HUDEP-2 (cell line): ENCODE measurements at regions not wholly inside any gene's neighbourhood (a gene's known extent, or its start where the extent isn't known, plus 50 kb on each side); places are given as distances from the start of the nearest gene placed in this dataset.

ENCODE experiments used
- DNase-seq, 76 experiments: peaks; one replicate each; lab custom pipeline; 2025; ENCODE audit not compliant: unreplicated experiment in 76 of 76; lab: John Stamatoyannopoulos, UW

DNA sequence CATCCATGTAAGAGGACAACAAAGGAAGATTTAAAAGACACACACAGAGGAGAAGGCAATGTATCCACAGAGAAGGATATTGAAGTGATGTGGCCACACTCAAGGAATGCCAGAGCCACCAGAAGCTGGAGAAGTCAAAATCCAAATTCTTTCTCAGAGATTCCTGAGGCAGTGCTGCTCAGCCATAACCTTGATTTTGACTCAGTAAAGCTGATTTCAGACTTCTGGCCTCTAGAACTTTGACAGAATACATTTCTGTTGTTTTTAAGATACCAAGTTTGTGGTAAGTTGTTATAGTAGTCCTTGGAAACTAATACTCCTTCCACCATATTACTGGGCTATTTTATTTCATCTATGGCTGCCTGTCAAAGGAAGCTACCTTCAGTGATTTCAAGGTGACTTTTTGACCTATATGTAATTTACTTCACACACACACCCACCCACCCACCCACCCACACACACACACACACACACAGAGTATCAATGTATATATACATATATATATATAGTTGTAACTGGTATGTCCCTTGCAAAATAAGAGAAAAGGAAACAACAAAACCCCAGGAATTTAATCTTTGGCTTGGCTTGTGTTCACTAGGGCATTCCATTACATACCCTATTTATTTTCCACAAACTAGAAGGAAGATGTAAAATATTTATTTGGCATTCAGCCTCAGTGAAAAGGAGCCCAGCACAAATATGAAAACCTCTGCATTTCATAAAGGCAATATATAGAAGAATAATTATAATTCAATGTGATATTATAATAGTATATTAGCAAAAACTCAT lies 142.1 kb upstream of the PTGFR start:
- no peak for DNase-seq

DNA sequence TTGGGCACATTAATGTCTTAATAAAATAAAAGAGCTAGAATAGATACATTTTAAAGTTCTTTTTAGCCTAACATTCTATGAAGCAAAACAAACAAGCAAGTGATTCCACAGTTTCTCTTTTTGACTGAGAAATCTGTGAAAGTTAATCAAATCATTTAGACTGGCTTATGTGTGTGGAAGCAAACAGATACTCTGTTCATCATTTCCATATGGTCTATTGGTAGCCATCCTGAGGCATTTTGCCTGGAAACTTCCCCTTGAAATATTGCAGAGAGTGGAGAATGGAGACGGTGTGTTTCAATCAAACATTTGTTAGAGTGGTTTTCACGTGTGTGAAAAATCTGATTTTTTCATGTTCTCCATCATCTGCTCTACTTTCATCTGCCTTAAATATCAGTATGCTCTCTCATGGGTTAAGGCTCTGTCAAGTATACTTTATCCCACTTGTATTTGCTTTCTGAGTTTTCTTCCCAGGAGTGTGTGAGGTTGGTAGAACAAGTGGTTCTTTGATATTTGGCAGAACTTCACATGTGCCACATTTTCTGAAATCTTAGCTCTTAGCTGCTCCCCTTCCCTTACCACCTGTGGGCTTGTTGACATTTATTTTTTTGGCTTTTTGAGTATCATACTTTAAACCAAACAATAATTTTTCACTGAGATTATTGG lies 139.1 kb upstream of the PTGFR start:
- no peak for DNase-seq

- no peak for DNase-seq
Measured at GRCh38 chr1:78355656-78356055, 135.1 kb upstream of the PTGFR start.

GRCh38 chr1:78358165-78358564 lies 132.6 kb upstream of the PTGFR start:
- DNase-seq: no peak

DNA sequence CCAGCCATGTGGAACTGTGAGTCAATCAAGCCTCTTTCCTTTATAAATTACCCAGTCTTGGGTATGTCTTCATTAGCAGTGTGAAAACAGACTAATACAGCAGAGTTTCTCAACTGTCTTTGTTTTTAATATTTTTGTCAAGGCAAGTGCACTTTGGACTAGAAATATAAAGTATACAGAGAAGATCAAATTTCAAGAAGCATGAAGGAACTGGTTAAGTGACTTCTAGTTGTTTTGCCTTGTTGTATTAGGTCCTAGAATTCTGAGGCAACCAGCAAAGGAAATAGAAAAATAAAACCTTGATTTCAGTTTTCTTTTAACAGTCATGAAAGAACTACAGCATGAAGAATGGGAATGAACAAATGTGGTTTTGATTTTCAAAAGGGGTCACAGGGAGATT lies 131.1 kb upstream of the PTGFR start:
- no peak for DNase-seq

DNA sequence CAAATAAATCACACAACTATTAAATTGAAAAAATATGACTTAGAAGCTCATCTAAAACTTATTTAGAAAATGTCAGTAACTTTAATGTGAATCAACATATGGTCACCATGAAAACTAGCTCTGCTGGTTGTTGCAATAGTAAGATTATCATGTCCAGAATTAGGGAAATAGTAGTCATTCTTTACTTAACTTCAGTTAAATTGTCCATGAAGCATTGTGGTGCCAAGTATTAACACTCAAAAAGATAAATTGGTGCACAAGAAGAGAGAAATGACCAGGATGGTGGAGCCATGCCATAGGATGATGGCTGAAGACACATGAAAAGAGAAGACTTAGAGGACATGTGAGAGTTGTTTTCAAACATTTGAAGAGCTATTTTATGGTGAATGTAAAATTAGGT lies 130.2 kb upstream of the PTGFR start:
- DNase-seq: no peak

GRCh38 chr1:78367700-78368099 lies 123.1 kb upstream of the PTGFR start:
- no peak for DNase-seq

GRCh38 chr1:78369546-78369945 lies 121.2 kb upstream of the PTGFR start:
- DNase-seq: no peak

DNA sequence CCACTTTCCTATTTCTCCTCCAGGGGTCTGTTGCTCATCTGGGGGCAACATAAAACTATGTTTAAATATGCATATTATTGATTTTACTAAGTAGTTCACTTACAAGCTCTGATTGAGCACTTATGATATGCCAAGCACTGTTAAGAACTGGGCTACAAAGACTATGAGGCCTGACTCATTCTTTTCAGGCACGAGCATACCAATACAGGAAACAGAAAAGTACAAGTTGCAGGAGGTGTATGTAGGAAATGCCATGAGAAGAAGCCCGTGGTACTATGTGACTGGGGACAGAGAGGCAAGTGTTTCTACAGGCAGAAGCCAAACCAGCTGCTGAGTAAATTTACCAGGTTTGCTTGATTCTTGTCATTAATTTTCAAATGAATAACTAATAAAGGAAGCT lies 120.4 kb upstream of the PTGFR start:
- no peak for DNase-seq

GRCh38 chr1:78370779-78371482 lies 119.8 kb upstream of the PTGFR start:
- DNase-seq: no peak

DNA sequence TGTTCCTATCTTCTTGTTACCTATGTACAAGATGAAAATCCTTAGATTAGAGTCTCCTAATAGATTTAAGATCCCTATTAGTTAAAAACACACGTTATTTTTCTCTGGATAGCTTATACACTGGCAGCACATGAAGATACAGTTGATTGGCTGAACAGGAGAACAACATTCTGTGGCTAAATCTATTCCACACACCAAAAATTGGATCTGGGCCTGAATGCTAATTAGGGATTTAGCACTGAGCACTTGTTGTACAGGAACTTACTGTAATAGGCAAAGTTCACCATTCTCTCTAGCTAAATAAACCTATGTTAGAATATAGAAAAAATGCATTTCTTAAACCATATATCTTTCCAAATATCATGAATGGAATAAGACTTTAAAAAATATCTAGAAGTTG lies 117.1 kb upstream of the PTGFR start:
- DNase-seq: no peak

- DNase-seq: no peak
Measured at GRCh38 chr1:78375996-78376395, 114.8 kb upstream of the PTGFR start.

DNA sequence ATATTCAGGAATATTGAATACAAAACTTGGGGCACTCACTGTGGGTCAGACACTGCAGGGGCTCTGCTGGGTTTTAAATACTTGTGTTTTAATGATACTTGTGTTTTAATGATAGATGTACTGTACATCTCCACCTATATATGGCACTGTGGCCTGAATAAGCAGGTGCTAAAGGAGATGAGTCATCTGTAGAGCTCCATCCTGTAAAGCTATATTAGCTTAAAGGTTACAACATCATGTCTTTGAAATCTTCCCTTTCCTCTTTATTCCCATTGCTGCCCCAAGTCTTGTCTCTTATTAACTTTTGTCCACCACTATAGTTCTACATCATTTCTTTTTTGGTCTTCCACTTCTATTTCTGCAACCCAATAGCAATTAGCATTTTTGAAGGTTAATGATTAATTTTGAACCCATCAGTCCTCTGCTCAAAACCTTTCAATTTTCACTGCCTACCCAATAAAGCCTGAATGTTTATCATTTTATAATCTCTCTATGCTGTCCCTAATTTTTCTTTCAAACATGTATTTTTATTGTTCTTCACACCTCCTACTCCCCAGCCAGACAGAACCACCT lies 113.3 kb upstream of the PTGFR start:
- no peak for DNase-seq

- DNase-seq: no peak
Measured at GRCh38 chr1:78383923-78384322, 106.9 kb upstream of the PTGFR start.

- no peak for DNase-seq
Measured at GRCh38 chr1:78385744-78386462, 104.9 kb upstream of the PTGFR start.

DNA sequence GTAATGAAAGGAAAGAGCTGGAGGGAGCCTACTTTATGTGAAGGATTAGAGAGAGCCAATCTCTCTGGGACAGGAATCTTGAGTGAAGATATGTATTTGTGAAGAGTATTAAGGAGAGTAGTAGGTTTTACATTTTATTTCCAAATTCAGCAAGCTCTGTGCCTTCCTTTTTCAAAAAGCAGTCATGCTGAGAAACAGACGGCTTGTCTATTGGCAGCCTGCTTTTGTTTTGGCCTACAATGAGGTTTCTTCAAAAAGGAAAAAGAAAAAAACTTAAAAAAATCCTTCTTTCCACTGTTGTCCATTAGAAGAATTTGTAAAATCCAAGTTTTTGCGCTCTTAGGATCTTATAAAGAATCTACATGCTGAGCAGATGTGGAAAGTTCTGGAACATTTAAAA lies 103.6 kb upstream of the PTGFR start:
- DNase-seq: no peak

DNA sequence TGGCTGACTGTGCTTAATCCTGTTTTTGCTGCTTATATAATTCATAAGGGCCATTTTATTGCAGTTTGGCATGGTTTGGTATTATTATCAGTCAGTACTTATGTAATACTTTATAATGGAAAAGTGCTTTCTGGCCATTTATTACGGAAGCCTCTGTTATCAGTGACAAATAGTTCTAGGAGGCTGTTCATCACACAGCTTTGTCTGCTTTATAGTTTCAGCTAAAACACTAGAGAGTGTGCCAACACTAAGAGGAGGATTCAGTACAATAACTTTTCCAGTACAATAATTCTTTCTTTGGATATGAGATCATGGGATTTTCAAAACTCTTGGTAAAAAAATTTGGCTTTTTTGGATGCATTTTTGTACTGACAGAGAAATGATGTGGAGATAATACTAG lies 102.9 kb upstream of the PTGFR start:
- DNase-seq: no peak

- DNase-seq: no peak
Measured at GRCh38 chr1:78388275-78388674, 102.5 kb upstream of the PTGFR start.

DNA sequence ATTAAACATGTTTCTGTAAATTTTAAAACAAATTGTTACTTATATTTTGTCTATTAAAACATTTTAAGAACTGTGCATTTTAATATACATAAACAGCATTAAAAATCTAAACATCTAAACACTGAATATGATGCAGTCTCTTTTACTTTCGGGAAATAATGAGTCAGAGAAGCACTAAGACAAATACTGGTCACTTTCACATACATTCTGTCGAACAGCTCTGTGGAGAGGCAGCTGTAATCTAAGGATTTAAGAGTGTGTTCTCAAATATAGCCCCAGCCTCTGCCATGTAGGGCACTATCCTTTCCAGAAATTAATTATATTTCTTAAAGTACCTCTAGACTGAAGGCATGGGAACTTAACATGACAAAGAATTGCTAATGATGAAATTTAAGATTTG lies 89.6 kb upstream of the PTGFR start:
- DNase-seq: no peak

GRCh38 chr1:78408192-78408591 lies 82.6 kb upstream of the PTGFR start:
- no peak for DNase-seq

DNA sequence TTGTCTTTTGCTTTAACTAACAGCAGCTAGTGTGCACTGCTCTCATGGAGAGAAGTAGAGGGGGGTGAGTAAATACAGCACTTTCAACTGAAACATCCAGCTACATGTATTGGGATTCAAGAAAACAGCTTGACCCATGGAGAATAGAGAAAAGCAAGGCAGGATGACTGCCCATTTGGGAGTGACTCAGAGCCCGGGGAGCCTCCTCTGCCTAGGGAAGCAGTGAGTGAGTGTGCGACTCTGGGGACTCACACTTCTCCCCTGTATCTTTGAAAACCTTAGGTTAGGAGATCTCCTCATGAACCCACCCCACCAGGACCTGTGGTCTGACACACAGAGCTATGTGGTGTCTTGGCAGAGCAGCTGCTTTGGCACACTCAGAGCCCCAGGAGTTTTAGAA lies 82.0 kb upstream of the PTGFR start:
- DNase-seq: no peak
